NB4 (cell line): ENCODE measurements at regions not wholly inside any gene's neighbourhood (a gene's known extent, or its start where the extent isn't known, plus 50 kb on each side); places are given as distances from the start of the nearest gene placed in this dataset.

Experiments used
- CTCF ChIP-seq: IDR thresholded peaks from one replicate; pipeline ENCODE4 v1.5.1; 2012; ENCODE audit warnings: low read depth, low read length
- TF ChIP-seq, protein P1 (sequence below): IDR thresholded peaks from 2 replicates; pipeline ENCODE4 v1.6.1; 2011; ENCODE audit warnings: low read depth, low read length

- no peak for TF ChIP-seq CTCF
- TF ChIP-seq, protein P1, sequence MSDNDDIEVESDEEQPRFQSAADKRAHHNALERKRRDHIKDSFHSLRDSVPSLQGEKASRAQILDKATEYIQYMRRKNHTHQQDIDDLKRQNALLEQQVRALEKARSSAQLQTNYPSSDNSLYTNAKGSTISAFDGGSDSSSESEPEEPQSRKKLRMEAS = no peak
These were observed 489.2 kb upstream of the ROBO2 start for GRCh38 chr3:76550522-76551201.
